ENCODE measurements at regions not wholly inside any gene's neighbourhood (a gene's known extent, or its start where the extent isn't known, plus 50 kb on each side); places are given as distances from the start of the nearest gene placed in this dataset.

GRCh38 chr7:153331427-153331826 lies 571.9 kb downstream of the ACTR3B start:
- TF ChIP-seq CTCF (conservative IDR thresholded peaks at IDR 0.05; ENCODE audit: low read depth, low read length) (no peak), EZH2 (IDR thresholded peaks at IDR 0.05; ENCODE audit: borderline replicate concordance, low read depth, low read length, poor library complexity, severe bottlenecking) (no peak)

All from A673 (cell line).